Choroid plexus epithelial cell (primary cell): ENCODE measurements at regions not wholly inside any gene's neighbourhood (a gene's known extent, or its start where the extent isn't known, plus 50 kb on each side); places are given as distances from the start of the nearest gene placed in this dataset.

Source experiments
- DNase-seq: peaks from one replicate; pipeline ENCODE4 v3.0.0-alpha.2; 2010; ENCODE audit warnings: low read depth
- H3K4me3 ChIP-seq: 2 replicates; pipeline ENCODE4 v1.5.1; 2011; ENCODE audit warnings: low read depth, mild to moderate bottlenecking, control low read depth, low read length, moderate library complexity
- CTCF ChIP-seq: conservative IDR thresholded peaks from 2 replicates; pipeline ENCODE4 v1.5.1; 2011; ENCODE audit warnings: low read depth, mild to moderate bottlenecking, control low read depth, inconsistent platforms, low read length, moderate library complexity

- H3K4me3 ChIP-seq: no peak overlapping the region
- DNase-seq: no peak
- no peak for TF ChIP-seq CTCF
These were observed 214.1 kb downstream of the KLF6 start for GRCh38 chr10:3570855-3571266.

GRCh38 chr10:3570131-3570729 is 214.8 kb downstream of the KLF6 start:
- DNase-seq: no peak
- H3K4me3 ChIP-seq: no peak overlapping the region
- no peak for TF ChIP-seq CTCF

- TF ChIP-seq CTCF: no peak
- no peak overlapping the region for H3K4me3 ChIP-seq
- no peak for DNase-seq
These were observed 216.0 kb downstream of the KLF6 start for GRCh38 chr10:3568983-3569382.

- TF ChIP-seq CTCF: no peak
- no peak overlapping the region for H3K4me3 ChIP-seq
- DNase-seq: no peak
These were observed 216.6 kb downstream of the KLF6 start for GRCh38 chr10:3568392-3568791.

GRCh38 chr10:3567291-3567963 is 217.6 kb downstream of the KLF6 start:
- no peak for DNase-seq
- no peak overlapping the region for H3K4me3 ChIP-seq
- no peak for TF ChIP-seq CTCF

- no peak for TF ChIP-seq CTCF
- H3K4me3 ChIP-seq: no peak overlapping the region
- no peak for DNase-seq
These were observed 218.4 kb downstream of the KLF6 start for GRCh38 chr10:3566627-3567026.
